ENCODE measurements at regions not wholly inside any gene's neighbourhood (a gene's known extent, or its start where the extent isn't known, plus 50 kb on each side); places are given as distances from the start of the nearest gene placed in this dataset.

DNA sequence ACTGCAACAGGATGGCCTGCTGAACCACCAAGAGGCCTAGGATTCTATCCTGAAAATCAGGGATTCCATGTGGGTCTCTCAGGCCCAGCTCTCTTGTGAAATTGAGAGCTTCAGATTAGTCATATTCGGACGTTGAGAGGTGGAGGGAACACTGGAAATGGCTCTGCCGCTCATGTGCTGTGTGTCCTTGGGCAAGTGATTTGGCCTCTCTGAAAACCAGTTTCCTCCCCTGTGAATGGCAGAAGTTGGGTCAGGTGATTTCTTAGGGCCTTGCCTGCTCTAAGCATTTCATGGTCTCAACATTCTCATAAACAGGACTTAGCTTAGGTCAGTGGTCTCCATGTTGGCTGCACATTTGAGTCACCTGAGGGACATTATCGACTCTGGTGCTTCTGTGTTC is 470.1 kb downstream of the PREX1 start:
- Mint-ChIP-seq H3K4me3 (no peak overlapping the region), H3K27me3 (peaks cover 15% of the 10 kb centered on the region), H3K36me3 (no peaks in the 10 kb centered on the region), H3K9me3 (peaks cover 8% of the 10 kb centered on the region), H3K4me1 (ENCODE audit: low read depth) (no peaks in the 10 kb centered on the region), H3K27ac (no peak overlapping the region)
- DNase-seq: no peak
- intact Hi-C loops (cut with micrococcal nuclease): no loop called here
- ChIA-PET POLR2A (no interaction called here), CTCF (no interaction called here)

DNA sequence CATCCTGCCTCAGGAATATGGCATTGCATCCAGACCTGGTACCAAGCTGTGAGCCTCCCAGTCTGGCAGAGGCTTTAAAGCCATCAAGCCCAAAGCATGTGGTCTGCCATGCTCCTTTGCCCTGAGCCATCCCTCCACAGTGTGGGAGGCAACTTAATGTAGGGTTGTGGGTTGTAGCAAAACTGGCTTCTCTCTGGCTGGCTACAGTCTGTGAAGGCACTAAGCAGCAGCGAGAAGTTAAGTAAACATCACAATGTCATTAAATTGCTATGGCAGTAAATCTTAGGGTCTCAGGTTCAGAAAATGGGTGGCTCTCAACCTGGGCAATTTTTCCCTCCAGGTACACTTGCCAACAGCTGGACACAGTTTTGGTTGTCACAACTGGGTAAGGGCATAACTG is 472.9 kb downstream of the PREX1 start:
- H3K27me3 Mint-ChIP-seq: peaks cover 28% of the 10 kb centered on the region
- H3K27ac Mint-ChIP-seq: no peak overlapping the region
- intact Hi-C loops (cut with micrococcal nuclease): no loop called here
- peaks cover 8% of the 10 kb centered on the region for H3K9me3 Mint-ChIP-seq
- ChIA-PET CTCF (no interaction called here), POLR2A (no interaction called here)
- H3K4me1 Mint-ChIP-seq (ENCODE audit: low read depth): no peaks in the 10 kb centered on the region
- no peak overlapping the region for H3K4me3 Mint-ChIP-seq
- no peaks in the 10 kb centered on the region for H3K36me3 Mint-ChIP-seq
- no peak for DNase-seq

DNA sequence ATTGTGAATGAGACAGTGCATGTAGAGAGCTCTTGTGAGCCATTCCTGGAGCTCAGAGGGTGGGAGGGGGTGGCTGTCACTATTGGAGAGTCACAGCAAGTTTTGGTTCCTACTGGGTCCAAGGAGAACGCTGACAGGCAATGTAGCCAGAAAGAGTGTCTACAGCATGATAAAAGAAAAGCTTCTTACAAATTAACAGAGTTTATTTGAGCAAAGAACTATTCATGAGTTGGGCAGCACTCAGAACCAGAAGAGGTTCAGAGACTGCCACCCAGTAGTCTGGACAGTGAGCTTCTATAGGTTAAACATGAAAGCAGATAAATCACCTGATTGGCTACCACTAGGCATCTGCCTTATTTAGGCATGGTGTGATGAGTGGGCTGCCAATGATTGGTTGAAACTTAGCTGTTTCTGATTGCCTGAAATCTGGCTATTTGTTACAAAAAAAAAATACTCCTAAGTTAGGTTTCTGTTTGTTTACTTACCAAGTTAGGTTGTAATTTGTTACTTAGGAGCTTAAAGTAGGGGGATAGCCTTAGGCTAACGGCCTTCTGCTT is 473.4 kb downstream of the PREX1 start:
- CTCF ChIA-PET: no interaction called here
- H3K36me3 Mint-ChIP-seq: no peaks in the 10 kb centered on the region
- peaks cover 8% of the 10 kb centered on the region for H3K9me3 Mint-ChIP-seq
- H3K27me3 Mint-ChIP-seq: peaks cover 29% of the 10 kb centered on the region
- no peak overlapping the region for H3K4me3 Mint-ChIP-seq
- H3K4me1 Mint-ChIP-seq (ENCODE audit: low read depth): no peaks in the 10 kb centered on the region
- DNase-seq: no peak
- intact Hi-C loops (cut with micrococcal nuclease): no loop called here
- no peak overlapping the region for H3K27ac Mint-ChIP-seq
- POLR2A ChIA-PET: no interaction called here

DNA sequence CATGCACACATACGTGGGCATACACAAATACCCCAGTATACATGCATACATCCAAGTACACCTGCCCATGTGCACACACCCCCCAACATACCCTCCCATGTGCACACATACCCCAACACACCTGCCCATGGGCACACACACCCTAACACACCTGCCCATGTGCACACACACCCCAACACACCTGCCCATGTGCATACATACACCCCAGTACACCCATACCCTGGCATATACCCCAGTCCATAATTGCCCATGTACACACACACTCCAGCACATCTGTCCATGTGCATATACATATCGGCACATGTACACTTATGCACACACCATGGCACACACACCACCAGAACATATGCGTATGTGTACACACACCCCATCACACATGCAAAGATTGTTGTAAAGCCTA is 475.2 kb downstream of the PREX1 start:
- DNase-seq: no peak
- no peaks in the 10 kb centered on the region for H3K36me3 Mint-ChIP-seq
- H3K4me3 Mint-ChIP-seq: no peak overlapping the region
- ChIA-PET CTCF (no interaction called here), POLR2A (no interaction called here)
- no peaks in the 10 kb centered on the region for H3K4me1 Mint-ChIP-seq (ENCODE audit: low read depth)
- H3K27me3 Mint-ChIP-seq: peaks cover 23% of the 10 kb centered on the region
- H3K9me3 Mint-ChIP-seq: peaks cover 8% of the 10 kb centered on the region
- intact Hi-C loops (cut with micrococcal nuclease): no loop called here
- H3K27ac Mint-ChIP-seq: no peak overlapping the region

DNA sequence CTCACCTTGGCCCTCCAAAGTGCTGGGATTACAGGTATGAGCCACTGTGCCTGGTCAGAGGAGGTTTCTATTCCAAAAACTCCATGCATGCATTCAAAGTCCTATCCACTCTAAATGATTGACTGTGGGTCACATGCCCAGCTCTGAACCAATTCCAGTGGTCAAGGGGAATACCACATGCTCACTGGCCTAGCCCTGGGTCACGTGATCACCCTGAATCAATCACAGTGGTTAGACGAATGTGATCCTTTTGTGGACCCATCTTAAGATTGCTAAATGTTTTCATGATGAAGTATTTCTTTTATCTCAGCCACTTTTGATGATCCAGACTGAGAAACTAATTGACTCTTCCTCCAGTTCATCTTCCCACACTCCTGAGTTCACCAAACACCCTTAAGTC is 475.8 kb downstream of the PREX1 start:
- no peaks in the 10 kb centered on the region for H3K36me3 Mint-ChIP-seq
- intact Hi-C loops (cut with micrococcal nuclease): no loop called here
- CTCF ChIA-PET: interaction anchor here (1.2 kb wide), 1 partner anchor 269 kb away, joined by 5 read pairs; no protein-coding TSS in a partner anchor

DNA sequence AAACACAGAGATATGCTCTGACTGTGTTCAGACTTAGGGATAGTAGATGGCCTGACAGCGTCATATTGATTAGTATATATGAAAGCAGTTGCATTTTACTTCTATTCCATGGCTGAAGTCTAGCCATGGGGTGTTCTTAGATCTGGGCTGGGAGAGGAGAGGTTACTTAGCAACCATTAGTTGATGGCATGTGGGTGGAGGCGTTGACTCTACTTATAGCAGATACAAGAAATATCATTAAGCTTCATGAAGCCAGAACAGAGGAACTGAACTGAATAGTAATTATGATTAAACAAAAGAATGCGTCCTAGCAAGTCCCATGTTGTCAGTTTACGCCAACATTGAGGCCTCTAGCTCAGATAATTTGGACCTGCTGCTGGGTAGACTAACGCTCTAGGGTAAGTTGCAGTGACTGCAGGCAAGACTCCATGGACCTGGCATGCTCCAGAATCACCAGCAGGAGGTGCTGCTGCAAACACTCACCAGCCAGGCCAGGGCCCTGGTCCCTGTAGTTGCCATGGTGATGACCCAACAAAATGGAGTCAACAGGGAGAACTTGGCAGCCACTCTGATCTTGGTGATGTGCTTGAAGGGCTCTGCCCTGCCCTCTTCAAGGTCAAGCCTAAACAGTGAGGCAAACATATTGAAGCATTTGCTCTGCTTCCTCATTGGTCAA is 477.3 kb downstream of the PREX1 start:
- H3K9me3 Mint-ChIP-seq: peaks cover 8% of the 10 kb centered on the region
- ChIA-PET POLR2A (no interaction called here), CTCF (no interaction called here)
- H3K4me3 Mint-ChIP-seq: no peak overlapping the region
- H3K4me1 Mint-ChIP-seq (ENCODE audit: low read depth): no peaks in the 10 kb centered on the region
- intact Hi-C loops (cut with micrococcal nuclease): no loop called here
- H3K27me3 Mint-ChIP-seq: peaks cover 20% of the 10 kb centered on the region
- no peak for DNase-seq
- no peaks in the 10 kb centered on the region for H3K36me3 Mint-ChIP-seq
- no peak overlapping the region for H3K27ac Mint-ChIP-seq

More for the DNA sequence above, 475.8 kb downstream of the PREX1 start:
- Mint-ChIP-seq H3K9me3 (peaks cover 8% of the 10 kb centered on the region), H3K27me3 (peaks cover 23% of the 10 kb centered on the region), H3K4me1 (ENCODE audit: low read depth) (no peaks in the 10 kb centered on the region), H3K4me3 (no peak overlapping the region), H3K27ac (no peak overlapping the region)
- DNase-seq: no peak
- POLR2A ChIA-PET: no interaction called here

DNA sequence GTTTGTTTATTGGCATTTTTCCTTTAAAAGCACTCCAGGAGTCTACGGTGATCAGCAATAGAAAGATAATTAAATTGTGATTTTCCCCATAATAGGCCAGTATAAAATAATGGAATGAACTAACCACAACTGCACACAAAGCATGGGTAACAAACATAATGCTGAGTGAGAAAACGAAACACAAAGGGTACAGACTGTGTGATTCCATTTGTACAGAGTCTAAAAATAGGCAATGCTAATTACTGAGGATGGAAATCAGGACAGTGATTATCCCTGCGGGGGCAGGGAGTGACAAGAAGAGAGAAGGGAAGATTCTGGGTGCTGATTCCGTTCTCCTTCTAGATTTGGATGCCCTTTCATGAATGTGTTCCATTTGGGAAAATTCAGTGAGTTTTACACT is 478.1 kb downstream of the PREX1 start:
- ChIA-PET CTCF (no interaction called here), POLR2A (no interaction called here)
- Mint-ChIP-seq H3K27ac (no peak overlapping the region), H3K4me1 (ENCODE audit: low read depth) (no peaks in the 10 kb centered on the region), H3K27me3 (peaks cover 20% of the 10 kb centered on the region), H3K9me3 (peaks cover 8% of the 10 kb centered on the region), H3K4me3 (no peak overlapping the region), H3K36me3 (no peaks in the 10 kb centered on the region)
- no peak for DNase-seq
- intact Hi-C loops (cut with micrococcal nuclease): no loop called here

DNA sequence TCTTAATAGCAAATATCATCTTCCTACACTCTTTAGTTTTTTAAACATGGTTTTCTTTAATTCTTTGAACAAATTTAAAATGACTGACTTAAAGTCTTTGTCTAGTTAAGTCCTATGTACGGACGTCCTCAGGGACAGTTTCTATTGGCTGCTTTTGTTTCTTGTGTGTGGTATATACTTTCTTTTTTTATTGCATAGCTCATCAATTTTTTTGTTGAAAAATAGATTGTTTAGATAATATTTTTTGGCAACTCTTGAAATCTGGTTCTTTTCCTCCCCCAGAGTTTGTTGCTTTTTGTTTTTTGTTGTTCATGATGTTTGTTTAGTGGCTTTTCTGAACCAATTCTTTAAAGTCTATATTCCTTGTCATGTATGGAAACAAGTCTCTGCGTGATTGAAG is 479.8 kb downstream of the PREX1 start:
- no peak for DNase-seq
- intact Hi-C loops (cut with micrococcal nuclease): no loop called here
- Mint-ChIP-seq H3K4me3 (no peak overlapping the region), H3K4me1 (ENCODE audit: low read depth) (no peaks in the 10 kb centered on the region), H3K36me3 (no peaks in the 10 kb centered on the region), H3K27ac (no peak overlapping the region), H3K27me3 (peaks cover 18% of the 10 kb centered on the region), H3K9me3 (no peaks in the 10 kb centered on the region)
- POLR2A ChIA-PET: no interaction called here
- CTCF ChIA-PET: no interaction called here

DNA sequence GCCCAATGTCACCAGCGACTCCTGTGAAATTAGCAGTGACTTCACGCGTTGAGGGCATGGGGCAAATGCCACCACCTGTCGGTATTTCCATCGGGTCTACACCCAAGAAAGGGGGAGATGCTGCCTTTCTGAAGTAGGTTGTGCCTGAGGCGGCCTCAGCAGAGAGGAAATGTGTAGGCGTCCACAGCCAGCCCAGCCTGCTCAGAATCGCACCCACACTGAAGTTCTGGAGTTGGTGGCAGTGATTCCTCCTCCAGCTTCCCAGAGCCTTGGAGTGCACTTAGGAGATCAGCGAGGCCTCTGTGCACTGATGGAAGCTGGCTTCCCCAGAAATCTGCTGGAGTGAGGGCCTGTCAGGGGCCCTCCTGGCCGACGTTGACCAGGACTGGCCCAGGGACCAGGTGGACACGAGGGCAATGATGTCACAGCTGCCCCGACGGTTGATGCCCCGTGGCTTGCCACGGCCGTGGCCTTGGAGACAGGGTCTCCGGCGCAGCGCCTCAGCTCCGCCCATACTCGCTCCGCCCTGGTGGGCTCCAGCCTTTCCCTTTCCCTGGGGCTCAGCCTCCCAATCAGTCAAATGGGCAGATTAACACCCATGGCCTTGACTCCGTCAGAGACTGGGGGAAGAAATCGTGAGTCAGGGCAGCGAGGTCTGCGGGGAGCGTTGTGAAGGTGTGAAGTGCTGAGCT is 484.8 kb downstream of the PREX1 start:
- CTCF ChIA-PET: no interaction called here
- Mint-ChIP-seq H3K4me1 (ENCODE audit: low read depth) (no peaks in the 10 kb centered on the region), H3K27me3 (peaks cover 14% of the 10 kb centered on the region), H3K4me3 (no peak overlapping the region), H3K36me3 (no peaks in the 10 kb centered on the region), H3K27ac (no peak overlapping the region), H3K9me3 (no peaks in the 10 kb centered on the region)
- intact Hi-C loops (cut with micrococcal nuclease): no loop called here
- no peak for DNase-seq
- POLR2A ChIA-PET: no interaction called here

DNA sequence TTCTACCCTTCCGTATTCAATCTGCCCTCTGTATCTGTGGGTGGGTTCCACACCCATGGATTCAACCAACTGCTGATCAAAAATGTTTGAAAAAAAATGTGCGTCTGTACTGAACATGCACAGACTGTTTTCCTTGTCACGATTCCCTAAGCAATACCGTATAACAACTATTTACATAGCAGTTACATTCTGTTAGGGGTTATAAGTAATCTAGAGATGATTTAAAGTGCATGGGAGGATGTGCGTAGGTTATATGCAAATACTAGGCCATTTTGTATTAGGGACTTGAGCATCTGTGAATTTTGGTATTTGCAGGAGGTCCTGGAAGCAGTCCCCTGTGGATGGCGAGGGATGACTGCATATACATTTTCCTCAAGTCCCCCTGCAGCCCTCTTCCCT is 486.9 kb downstream of the PREX1 start:
- intact Hi-C loops (cut with micrococcal nuclease): no loop called here
- Mint-ChIP-seq H3K9me3 (no peaks in the 10 kb centered on the region), H3K4me1 (ENCODE audit: low read depth) (no peaks in the 10 kb centered on the region), H3K4me3 (no peak overlapping the region), H3K27ac (no peak overlapping the region), H3K27me3 (peaks cover 18% of the 10 kb centered on the region), H3K36me3 (no peaks in the 10 kb centered on the region)
- CTCF ChIA-PET: no interaction called here
- no peak for DNase-seq
- POLR2A ChIA-PET: no interaction called here

DNA sequence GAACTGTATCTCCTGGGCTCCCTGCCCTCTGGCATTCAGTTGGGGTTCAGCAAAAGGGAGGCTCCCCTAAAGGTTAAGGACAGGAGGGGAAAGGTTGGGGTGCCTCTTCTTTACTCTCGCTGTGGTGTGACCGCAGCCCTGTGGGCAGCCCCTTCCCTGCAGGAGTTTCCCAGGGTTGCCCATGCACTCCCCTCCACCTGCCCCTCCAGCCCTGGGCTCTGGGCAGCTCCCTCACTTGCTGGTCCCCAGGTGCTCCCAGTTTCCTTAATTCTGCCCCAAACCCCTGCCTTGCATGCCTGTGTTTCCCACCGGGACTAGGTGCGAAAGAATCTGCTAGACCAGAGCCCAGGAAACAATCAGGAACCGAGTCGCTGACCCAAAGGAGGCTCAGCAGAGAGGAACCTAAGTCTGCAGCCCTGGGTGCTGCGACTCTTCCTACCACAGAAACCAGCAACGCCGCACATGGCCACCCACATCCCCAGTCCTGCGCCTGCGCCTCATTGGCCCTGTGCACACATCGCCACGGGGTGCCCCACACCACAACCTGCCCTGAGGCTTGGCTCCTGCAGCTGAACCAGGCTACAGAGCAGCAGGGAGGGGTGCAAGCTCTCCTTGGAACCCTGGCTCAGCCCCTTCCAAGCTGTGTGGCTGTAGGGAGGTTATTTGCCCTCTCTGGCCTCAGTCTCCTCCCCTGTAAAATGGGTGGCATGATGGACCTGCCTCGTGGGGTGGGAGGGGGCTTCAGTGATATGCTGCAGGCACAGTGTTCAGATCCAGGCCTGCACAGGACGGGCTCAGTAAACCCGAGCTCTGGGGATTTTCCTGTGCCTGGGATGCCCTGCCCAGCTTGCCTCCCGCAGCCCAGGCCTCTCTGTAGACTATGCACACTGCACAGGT is 487.6 kb downstream of the PREX1 start:
- POLR2A ChIA-PET: no interaction called here
- Mint-ChIP-seq H3K36me3 (no peaks in the 10 kb centered on the region), H3K4me3 (no peak overlapping the region), H3K4me1 (ENCODE audit: low read depth) (no peaks in the 10 kb centered on the region), H3K27ac (no peak overlapping the region), H3K9me3 (no peaks in the 10 kb centered on the region), H3K27me3 (peaks cover 22% of the 10 kb centered on the region)
- CTCF ChIA-PET: no interaction called here
- intact Hi-C loops (cut with micrococcal nuclease): no loop called here
- DNase-seq: no peak

DNA sequence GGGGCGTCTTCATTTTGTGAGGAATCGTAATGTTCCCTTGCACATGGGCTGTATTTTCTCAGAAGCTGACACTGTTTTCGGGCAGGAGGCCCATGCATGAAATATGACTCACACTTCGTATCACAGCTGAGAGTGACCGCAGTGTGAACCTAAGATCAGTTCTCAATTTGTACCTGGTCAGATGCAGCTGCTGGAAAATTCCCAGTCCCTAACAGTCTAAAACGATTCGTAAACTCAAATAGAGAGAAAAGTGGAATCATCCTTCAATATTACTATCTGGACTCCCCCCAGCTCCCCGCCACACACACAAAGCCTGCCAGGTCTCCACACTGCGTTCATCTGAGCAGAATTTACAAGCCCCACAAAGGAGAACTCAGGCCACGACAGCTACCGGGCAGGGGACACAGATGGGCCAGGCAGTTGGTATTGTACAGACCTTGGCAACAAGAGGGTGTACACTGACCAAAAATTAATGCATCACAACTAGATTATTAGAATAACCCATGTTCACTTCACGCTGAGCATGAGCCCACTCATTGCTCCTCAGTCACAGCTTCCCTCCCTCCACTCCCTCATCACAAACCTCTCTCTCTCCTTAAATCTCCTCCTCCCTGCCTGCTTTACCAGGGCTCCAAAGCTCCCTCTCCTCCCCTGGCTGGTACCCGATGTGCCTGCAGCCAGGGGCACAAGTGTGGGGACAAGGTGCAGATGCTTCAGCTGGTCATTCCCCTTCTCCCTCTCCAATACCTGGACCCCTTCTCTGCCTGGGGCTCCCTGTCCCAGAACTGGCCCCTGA is 488.4 kb downstream of the PREX1 start:
- ChIA-PET POLR2A (no interaction called here), CTCF (no interaction called here)
- DNase-seq: no peak
- Mint-ChIP-seq H3K27me3 (peaks cover 24% of the 10 kb centered on the region), H3K4me1 (ENCODE audit: low read depth) (no peaks in the 10 kb centered on the region), H3K9me3 (no peaks in the 10 kb centered on the region), H3K36me3 (no peaks in the 10 kb centered on the region), H3K27ac (no peak overlapping the region), H3K4me3 (no peak overlapping the region)
- intact Hi-C loops (cut with micrococcal nuclease): no loop called here

All from activated CD4-positive, alpha-beta memory T cell treated with anti-CD3 and anti-CD28 coated beads for 36 hours (primary cell).